Heart left ventricle (tissue), 16 donors: ENCODE measurements at regions not wholly inside any gene's neighbourhood (a gene's known extent, or its start where the extent isn't known, plus 50 kb on each side); places are given as distances from the start of the nearest gene placed in this dataset.

Experiments used
- ATAC-seq, 4 donors: fragments of 200-7000 bp; cut with Tn5 transposase; one replicate each; pipeline ENCODE4 v1.9.1; 2020 to 2022; ENCODE audit warnings: moderate library complexity in 4 of 4, mild to moderate bottlenecking in 3 of 4, moderate number of reproducible peaks in 1 of 4
- DNase-seq, 5 donors: peaks; one replicate each; pipeline ENCODE4 v3.0.0-alpha.2; 2020
- H3K27ac ChIP-seq, 12 donors: fragments of 200-600 bp; sonication (generic) in 4 of 12; one replicate each; pipeline versions ENCODE4 v1.5.0 to v1.8.0; 2016 to 2022; ENCODE audit warnings: mild to moderate bottlenecking in 2 of 12
- H3K27me3 ChIP-seq, 9 donors: fragments of 200-600 bp; sonication (generic) in 2 of 9; one replicate each; pipeline versions ENCODE4 v1.5.1 to v1.8.0; 2016 to 2022; ENCODE audit warnings: mild to moderate bottlenecking in 3 of 9
- H3K36me3 ChIP-seq, 9 donors: fragments of 200-600 bp; sonication (generic) in 2 of 9; one replicate each; pipeline versions ENCODE4 v1.5.0 to v1.8.0; 2018 to 2022; ENCODE audit warnings: mild to moderate bottlenecking in 2 of 9
- H3K4me1 ChIP-seq, 12 donors: fragments of 200-600 bp; sonication (generic) in 4 of 12; one replicate each; pipeline versions ENCODE4 v1.5.0 to v1.8.0; 2016 to 2022; ENCODE audit warnings: mild to moderate bottlenecking in 3 of 12
- H3K4me3 ChIP-seq, 12 donors: fragments of 200-600 bp; sonication (generic) in 4 of 12; one replicate each; pipeline versions ENCODE4 v1.5.0 to v1.8.0; 2017 to 2022; ENCODE audit warnings: mild to moderate bottlenecking in 9 of 12, moderate library complexity in 4 of 12
- H3K9me3 ChIP-seq, 12 donors: fragments of 200-600 bp; sonication (generic) in 4 of 12; one replicate each; pipeline versions ENCODE4 v1.5.0 to v1.8.0; 2016 to 2022; ENCODE audit warnings: mild to moderate bottlenecking in 1 of 12
- POLR2A ChIP-seq, 2 donors: fragments of 450-650 bp; IDR thresholded peaks; one replicate each; pipeline ENCODE4 v1.6.1; 2017; ENCODE audit warnings: antibody characterized with exemption in 2 of 2, mild to moderate bottlenecking in 2 of 2, moderate library complexity in 2 of 2
- WGBS, 4 donors: extraction: QIAGEN DNeasy Blood & Tissue Kit in 2 of 4; methylation state at CpG; one replicate each; pipeline versions ENCODE4 v1.1.5 to v1.1.7; 2013 to 2018; 5-methylcytosine and 5-hydroxymethylcytosine counted together
- intact Hi-C, 10 donors: fragments of 100-400 bp; cut with DNase I; formaldehyde crosslinking; loops; one replicate each; pipeline versions ENCODE4 v1.11.1 to v1.14.2; 2022
- TF ChIP-seq, protein P1 (sequence below), 12 donors: fragments of 200-600 bp; sonication (generic) in 4 of 12; IDR thresholded peaks; one replicate each; pipeline versions ENCODE4 v1.5.0 to v1.8.0; 2018 to 2022; ENCODE audit warnings: antibody characterized with exemption in 12 of 12, mild to moderate bottlenecking in 5 of 12
- donor health status: ischemic (EF 13 %, LVEDD 7.1; RV severe dilation, severe dysfunction).
- donor health status: healthy with polysubstance abuse.
- donor health status: DM: no; HTN: yes; CAD: no.
- donor health status: DM: no; HTN: no; CAD: no.
- donor health status: ischemic (EF 25% LVEDD 6.9; RV normal size, moderate dysfunction).
- donor health status: ischemic (EF 25% LVEDD 5.7; RV mildly dilated, moderate dysfunction).
- donor health status: healthy.
- donor health status: DM: yes; HTN: yes; CAD: no.
- donor health status: ischemic (EF 35%, LVEDD 5.7; RV mildly dilated, moderate dysfunction).
- donor health status: nonischemic (EF 11% LVEDD 7.7; RV severe dilation, severe dysfunction).
- donor health status: DM: yes; HTN: yes; CAD: no.
- donor health status: PGD.
- donor health status: ischemic (EF 29% LVEDD 5.4; RV normal size, mild dysfunction).
- donor health status: nonischemic (EF 23%, LVEDD 6.1; RV moderate dilation, normal function).

DNA sequence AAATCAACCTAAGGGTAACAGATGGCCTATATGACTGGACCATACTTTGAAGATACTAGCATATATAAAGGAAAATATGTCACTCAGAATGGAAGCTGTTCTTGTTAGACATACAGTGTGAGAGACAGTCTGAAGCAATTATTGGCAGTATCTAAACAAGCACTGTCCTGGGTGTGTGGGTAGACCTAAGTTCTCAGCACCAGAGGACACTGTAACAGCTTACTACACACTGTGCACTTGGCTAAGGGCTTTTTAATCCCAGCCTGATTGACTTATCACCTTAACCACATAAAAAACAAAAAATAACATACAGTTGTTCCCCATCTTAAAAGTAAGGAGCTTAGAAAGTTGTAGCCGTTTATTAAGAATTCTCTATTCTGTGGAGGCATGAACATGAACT, 1066.1 kb upstream of the FANCL start:
- no peak for ATAC-seq

DNA sequence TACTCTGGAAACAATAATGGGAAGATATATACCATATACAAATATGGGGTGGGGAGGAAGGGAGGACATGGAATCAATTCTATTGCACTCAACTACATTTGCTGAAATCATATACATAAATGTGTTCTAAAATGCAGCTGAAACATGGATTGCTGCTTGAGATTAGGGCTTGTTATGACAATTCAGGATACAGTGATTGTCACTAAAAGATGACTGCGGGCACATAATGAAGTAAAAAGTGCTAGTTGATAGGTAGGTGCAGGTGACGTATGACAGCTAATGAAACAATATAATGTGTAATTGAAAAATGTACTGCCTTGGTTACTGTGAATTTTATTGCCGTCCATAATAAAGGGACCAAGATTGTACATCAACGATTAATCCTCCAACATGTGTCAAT, 1062.1 kb upstream of the FANCL start:
- 91 to 96% (median 94%) methylated on average over 4 of the region's 4 CpGs for WGBS, 4 donors
- TF ChIP-seq POLR2A (IDR thresholded peaks at IDR 0.05): no peak
- TF ChIP-seq, protein P1, sequence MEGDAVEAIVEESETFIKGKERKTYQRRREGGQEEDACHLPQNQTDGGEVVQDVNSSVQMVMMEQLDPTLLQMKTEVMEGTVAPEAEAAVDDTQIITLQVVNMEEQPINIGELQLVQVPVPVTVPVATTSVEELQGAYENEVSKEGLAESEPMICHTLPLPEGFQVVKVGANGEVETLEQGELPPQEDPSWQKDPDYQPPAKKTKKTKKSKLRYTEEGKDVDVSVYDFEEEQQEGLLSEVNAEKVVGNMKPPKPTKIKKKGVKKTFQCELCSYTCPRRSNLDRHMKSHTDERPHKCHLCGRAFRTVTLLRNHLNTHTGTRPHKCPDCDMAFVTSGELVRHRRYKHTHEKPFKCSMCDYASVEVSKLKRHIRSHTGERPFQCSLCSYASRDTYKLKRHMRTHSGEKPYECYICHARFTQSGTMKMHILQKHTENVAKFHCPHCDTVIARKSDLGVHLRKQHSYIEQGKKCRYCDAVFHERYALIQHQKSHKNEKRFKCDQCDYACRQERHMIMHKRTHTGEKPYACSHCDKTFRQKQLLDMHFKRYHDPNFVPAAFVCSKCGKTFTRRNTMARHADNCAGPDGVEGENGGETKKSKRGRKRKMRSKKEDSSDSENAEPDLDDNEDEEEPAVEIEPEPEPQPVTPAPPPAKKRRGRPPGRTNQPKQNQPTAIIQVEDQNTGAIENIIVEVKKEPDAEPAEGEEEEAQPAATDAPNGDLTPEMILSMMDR (IDR thresholded peaks at IDR 0.05): no peak
- H3K4me1 ChIP-seq: peaks cover 0 to 6% (median 0%) of the 10 kb centered on the region in 12 donors
- intact Hi-C loops: loop anchor here in 8 of 10 donors (5.0 to 10.0 kb wide), 9 partner anchors 812 to 1282 kb away; partner anchors contain the start of gene BCL11A (in 5 of the 8)
- DNase-seq (no peak), ATAC-seq (no peak)
- no peak overlapping the region for H3K4me3 ChIP-seq
- no peaks in the 10 kb centered on the region for H3K27me3 ChIP-seq
- no peaks in the 10 kb centered on the region for H3K9me3 ChIP-seq
- H3K36me3 ChIP-seq: no peaks in the 10 kb centered on the region
- H3K27ac ChIP-seq: no peak overlapping the region

More for the DNA sequence above, 1066.1 kb upstream of the FANCL start:
- Histone ChIP-seq H3K36me3 (no peaks in the 10 kb centered on the region), H3K9me3 (no peaks in the 10 kb centered on the region), H3K27ac (no peak overlapping the region), H3K4me3 (no peak overlapping the region), H3K27me3 (peaks cover 0 to 5% (median 0%) of the 10 kb centered on the region in 9 donors), H3K4me1 (no peaks in the 10 kb centered on the region)
- no peak for TF ChIP-seq POLR2A (IDR thresholded peaks at IDR 0.05)
- TF ChIP-seq, protein P1 (IDR thresholded peaks at IDR 0.05): no peak
- 76 to 87% (median 77%) methylated on average over 1 of the region's 1 CpG for WGBS, 4 donors
- intact Hi-C loops: loop anchor here in 7 of 10 donors (10.0 kb wide), 7 partner anchors 808 to 1278 kb away; partner anchors contain the start of gene BCL11A (in 3 of the 7)
- no peak for DNase-seq

DNA sequence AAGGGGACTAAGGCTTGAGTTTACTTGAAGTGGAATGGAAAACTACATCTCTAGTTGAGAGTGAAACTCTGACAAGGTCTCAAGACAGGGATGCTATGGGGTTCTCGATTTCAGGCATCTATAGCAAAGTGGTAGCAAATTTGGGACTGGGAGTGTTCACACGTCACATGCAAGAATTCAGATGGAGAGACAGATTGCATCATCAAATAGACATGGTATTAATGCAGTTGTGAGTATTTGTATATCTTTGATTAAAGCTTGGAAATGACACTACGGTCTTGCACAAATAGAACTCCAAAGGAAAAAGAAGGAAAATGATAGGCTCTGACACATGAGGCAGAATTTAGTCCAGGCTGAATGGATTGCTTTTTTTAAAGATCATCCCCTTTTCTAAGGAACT, 1061.6 kb upstream of the FANCL start:
- H3K27ac ChIP-seq: no peak overlapping the region
- TF ChIP-seq, protein P1 (IDR thresholded peaks at IDR 0.05): no peak
- no peak for TF ChIP-seq POLR2A (IDR thresholded peaks at IDR 0.05)
- no peaks in the 10 kb centered on the region for H3K36me3 ChIP-seq
- H3K27me3 ChIP-seq: no peaks in the 10 kb centered on the region
- 84 to 89% (median 87%) methylated on average over 3 of the region's 3 CpGs for WGBS, 4 donors
- peaks cover 0 to 6% (median 0%) of the 10 kb centered on the region in 12 donors for H3K4me1 ChIP-seq
- intact Hi-C loops: loop anchor here in 8 of 10 donors (5.0 to 10.0 kb wide), 9 partner anchors 812 to 1282 kb away; partner anchors contain the start of gene BCL11A (in 5 of the 8)
- no peak overlapping the region for H3K4me3 ChIP-seq
- ATAC-seq (no peak), DNase-seq (no peak)
- no peaks in the 10 kb centered on the region for H3K9me3 ChIP-seq

DNA sequence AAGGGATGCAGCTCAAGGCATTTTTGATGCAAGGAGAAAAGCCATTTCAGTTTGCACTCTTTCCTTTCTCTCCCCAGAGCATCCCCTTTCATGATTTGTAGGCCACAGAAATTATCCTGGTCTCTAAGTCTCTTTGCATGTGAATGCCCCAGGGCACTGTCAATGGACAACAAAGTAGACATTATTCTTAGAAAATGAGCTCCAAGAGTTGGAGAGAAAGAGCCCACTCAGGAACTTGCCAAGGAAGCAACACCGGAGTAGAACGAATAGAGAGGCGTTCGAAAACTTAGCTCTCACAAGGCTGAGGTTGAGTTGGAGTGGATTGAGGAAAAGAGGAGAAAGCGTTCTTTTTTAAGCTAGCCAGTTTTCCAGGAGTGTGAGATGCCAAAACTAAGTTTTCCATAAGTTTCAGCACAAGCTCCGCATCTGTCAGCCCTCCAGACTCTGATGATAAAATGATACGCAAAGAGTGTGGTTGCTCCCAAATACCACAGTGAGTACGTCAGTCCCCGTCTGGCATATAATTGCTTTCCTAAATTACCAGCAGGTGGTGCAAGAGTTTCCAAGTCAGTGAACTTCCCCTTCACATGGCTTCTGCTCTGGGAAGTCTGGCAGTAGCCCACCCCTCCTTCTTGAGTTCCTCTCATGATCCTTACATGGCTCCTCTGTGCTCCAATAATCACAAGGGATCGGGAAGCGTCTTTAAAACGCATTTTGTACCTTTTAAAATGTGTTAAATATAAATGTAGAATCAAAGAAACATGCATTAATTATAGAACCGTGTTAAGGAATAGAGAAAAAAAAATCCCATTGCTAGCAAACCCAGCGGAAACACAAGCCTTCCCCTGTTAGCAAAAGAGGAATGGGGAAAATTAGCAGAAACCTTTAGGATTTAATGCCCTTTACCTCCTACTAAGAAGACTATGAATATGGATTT, 1060.6 kb upstream of the FANCL start:
- DNase-seq: peak in 3 of 5 donors; percentile 22 to 31 (median 29)
- TF ChIP-seq, protein P1 (IDR thresholded peaks at IDR 0.05): peak; percentile 32 to 73 (median 54)
- TF ChIP-seq POLR2A (IDR thresholded peaks at IDR 0.05): no peak
- no peak overlapping the region for H3K27ac ChIP-seq
- no peaks in the 10 kb centered on the region for H3K9me3 ChIP-seq
- WGBS, 4 donors: 30 to 39% (median 35%) methylated on average over 14 of the region's 14 CpGs
- H3K27me3 ChIP-seq: no peaks in the 10 kb centered on the region
- no peak overlapping the region for H3K4me3 ChIP-seq
- H3K36me3 ChIP-seq: no peaks in the 10 kb centered on the region
- H3K4me1 ChIP-seq: peaks cover 0 to 6% (median 0%) of the 10 kb centered on the region in 12 donors
- intact Hi-C loops: loop anchor here in 8 of 10 donors (5.0 to 10.0 kb wide), 9 partner anchors 813 to 1283 kb away; partner anchors contain the start of gene BCL11A (in 5 of the 8)
- ATAC-seq: peak; percentile 69 to 91 (median 74)
